Activated T-helper 1 cell treated with anti-CD3 and anti-CD28 coated beads, Interleukin-12 subunit alpha, Interleukin-12 subunit beta, Interleukin-2, Interleukin-4 antibody, amounts not matched to agents 30 ng/mL and 10 ng/mL and 1 ng/mL, durations not matched to agents 14 hours and 24 hours and 36 hours (primary cell): ENCODE measurements at regions not wholly inside any gene's neighbourhood (a gene's known extent, or its start where the extent isn't known, plus 50 kb on each side); places are given as distances from the start of the nearest gene placed in this dataset.

Source experiments
- DNase-seq: peaks from one replicate; pipeline ENCODE4 v3.0.0; 2021; ENCODE audit warnings: low spot score
- H3K27ac Mint-ChIP-seq: one replicate; pipeline ENCODE4 v1.8.0; 2021; ENCODE audit warnings: mild to moderate bottlenecking, mixed read lengths
- H3K27me3 Mint-ChIP-seq: one replicate; pipeline ENCODE4 v1.8.0; 2022; ENCODE audit warnings: mild to moderate bottlenecking, moderate library complexity, mixed read lengths; ENCODE audit not compliant: insufficient read depth
- H3K36me3 Mint-ChIP-seq: one replicate; pipeline ENCODE4 v1.8.0; 2021; ENCODE audit warnings: low read depth, mixed read lengths
- H3K4me1 Mint-ChIP-seq: one replicate; pipeline ENCODE4 v1.8.0; 2021; ENCODE audit warnings: low read depth, mixed read lengths
- H3K4me3 Mint-ChIP-seq: one replicate; pipeline ENCODE4 v1.8.0; 2021; ENCODE audit warnings: mild to moderate bottlenecking, moderate library complexity, mixed read lengths
- H3K9me3 Mint-ChIP-seq: one replicate; pipeline ENCODE4 v1.8.0; 2021; ENCODE audit warnings: mixed read lengths
- intact Hi-C: fragments of 100-400 bp; cut with micrococcal nuclease; formaldehyde crosslinking; loops from one replicate; pipeline ENCODE4 v1.15.1; 2024

- intact Hi-C loops = no loop called here
- no peaks in the 10 kb centered on the region for H3K27me3 Mint-ChIP-seq
Observed at GRCh38 chr2:6493669-6494068, 372.0 kb downstream of the CMPK2 start.

GRCh38 chr2:6495466-6495865, 370.2 kb downstream of the CMPK2 start:
- H3K27me3 Mint-ChIP-seq = no peaks in the 10 kb centered on the region
- intact Hi-C loops = no loop called here
- H3K4me3 Mint-ChIP-seq = no peak overlapping the region
- H3K36me3 Mint-ChIP-seq = no peaks in the 10 kb centered on the region
- no peak overlapping the region for H3K27ac Mint-ChIP-seq
- no peaks in the 10 kb centered on the region for H3K4me1 Mint-ChIP-seq
- no peaks in the 10 kb centered on the region for H3K9me3 Mint-ChIP-seq
- DNase-seq = no peak

More at GRCh38 chr2:6493669-6494068, 372.0 kb downstream of the CMPK2 start:
- no peak overlapping the region for H3K27ac Mint-ChIP-seq
- H3K9me3 Mint-ChIP-seq = no peaks in the 10 kb centered on the region
- no peak overlapping the region for H3K4me3 Mint-ChIP-seq
- DNase-seq = no peak
- no peaks in the 10 kb centered on the region for H3K4me1 Mint-ChIP-seq
- no peaks in the 10 kb centered on the region for H3K36me3 Mint-ChIP-seq

- H3K27me3 Mint-ChIP-seq = no peaks in the 10 kb centered on the region
- intact Hi-C loops = no loop called here
Observed at GRCh38 chr2:6496376-6496775, 369.3 kb downstream of the CMPK2 start.

GRCh38 chr2:6497048-6497447, 368.7 kb downstream of the CMPK2 start:
- Mint-ChIP-seq H3K36me3 (no peaks in the 10 kb centered on the region), H3K4me3 (no peak overlapping the region), H3K27me3 (no peaks in the 10 kb centered on the region), H3K27ac (no peak overlapping the region), H3K4me1 (no peaks in the 10 kb centered on the region), H3K9me3 (no peaks in the 10 kb centered on the region)
- intact Hi-C loops = no loop called here
- no peak for DNase-seq

More at GRCh38 chr2:6496376-6496775, 369.3 kb downstream of the CMPK2 start:
- Mint-ChIP-seq H3K27ac (no peak overlapping the region), H3K36me3 (no peaks in the 10 kb centered on the region), H3K4me3 (no peak overlapping the region), H3K4me1 (no peaks in the 10 kb centered on the region), H3K9me3 (no peaks in the 10 kb centered on the region)
- DNase-seq = no peak

GRCh38 chr2:6498841-6499240, 366.9 kb downstream of the CMPK2 start:
- Mint-ChIP-seq H3K4me1 (no peaks in the 10 kb centered on the region), H3K36me3 (no peaks in the 10 kb centered on the region), H3K4me3 (no peak overlapping the region), H3K9me3 (no peaks in the 10 kb centered on the region), H3K27me3 (no peaks in the 10 kb centered on the region), H3K27ac (no peak overlapping the region)
- intact Hi-C loops = no loop called here
- no peak for DNase-seq

- no peak overlapping the region for H3K27ac Mint-ChIP-seq
- intact Hi-C loops = no loop called here
- no peak for DNase-seq
- H3K4me1 Mint-ChIP-seq = no peaks in the 10 kb centered on the region
- H3K36me3 Mint-ChIP-seq = no peaks in the 10 kb centered on the region
- H3K27me3 Mint-ChIP-seq = no peaks in the 10 kb centered on the region
- H3K4me3 Mint-ChIP-seq = no peak overlapping the region
- no peaks in the 10 kb centered on the region for H3K9me3 Mint-ChIP-seq
Observed at GRCh38 chr2:6499691-6500090, 366.0 kb downstream of the CMPK2 start.

GRCh38 chr2:6506361-6506794, 359.3 kb downstream of the CMPK2 start:
- Mint-ChIP-seq H3K36me3 (no peaks in the 10 kb centered on the region), H3K27ac (no peak overlapping the region), H3K4me1 (no peaks in the 10 kb centered on the region), H3K27me3 (no peaks in the 10 kb centered on the region), H3K4me3 (no peak overlapping the region), H3K9me3 (no peaks in the 10 kb centered on the region)
- intact Hi-C loops = no loop called here
- DNase-seq = no peak

- Mint-ChIP-seq H3K27ac (no peak overlapping the region), H3K4me3 (no peak overlapping the region), H3K4me1 (no peaks in the 10 kb centered on the region), H3K27me3 (no peaks in the 10 kb centered on the region), H3K36me3 (no peaks in the 10 kb centered on the region), H3K9me3 (no peaks in the 10 kb centered on the region)
- no peak for DNase-seq
- intact Hi-C loops = no loop called here
Observed at GRCh38 chr2:6506859-6507258, 358.8 kb downstream of the CMPK2 start.

GRCh38 chr2:6510532-6510931, 355.2 kb downstream of the CMPK2 start:
- H3K9me3 Mint-ChIP-seq = no peaks in the 10 kb centered on the region
- H3K4me1 Mint-ChIP-seq = no peaks in the 10 kb centered on the region
- intact Hi-C loops = no loop called here
- no peaks in the 10 kb centered on the region for H3K36me3 Mint-ChIP-seq
- H3K4me3 Mint-ChIP-seq = no peak overlapping the region
- no peaks in the 10 kb centered on the region for H3K27me3 Mint-ChIP-seq
- no peak overlapping the region for H3K27ac Mint-ChIP-seq
- DNase-seq = no peak

GRCh38 chr2:6512589-6512988, 353.1 kb downstream of the CMPK2 start:
- no peaks in the 10 kb centered on the region for H3K36me3 Mint-ChIP-seq
- H3K9me3 Mint-ChIP-seq = no peaks in the 10 kb centered on the region
- no peaks in the 10 kb centered on the region for H3K27me3 Mint-ChIP-seq
- H3K27ac Mint-ChIP-seq = no peak overlapping the region
- H3K4me3 Mint-ChIP-seq = no peak overlapping the region
- no peak for DNase-seq
- H3K4me1 Mint-ChIP-seq = no peaks in the 10 kb centered on the region
- intact Hi-C loops = no loop called here

- Mint-ChIP-seq H3K4me1 (no peaks in the 10 kb centered on the region), H3K27me3 (peaks cover 1% of the 10 kb centered on the region), H3K4me3 (no peak overlapping the region), H3K9me3 (no peaks in the 10 kb centered on the region), H3K36me3 (no peaks in the 10 kb centered on the region), H3K27ac (no peak overlapping the region)
- intact Hi-C loops = no loop called here
- no peak for DNase-seq
Observed at GRCh38 chr2:6516674-6517073, 349.0 kb downstream of the CMPK2 start.

- H3K4me1 Mint-ChIP-seq = no peaks in the 10 kb centered on the region
- no peaks in the 10 kb centered on the region for H3K9me3 Mint-ChIP-seq
- H3K27me3 Mint-ChIP-seq = peaks cover 1% of the 10 kb centered on the region
- intact Hi-C loops = no loop called here
- H3K36me3 Mint-ChIP-seq = no peaks in the 10 kb centered on the region
- no peak overlapping the region for H3K27ac Mint-ChIP-seq
- DNase-seq = no peak
- no peak overlapping the region for H3K4me3 Mint-ChIP-seq
Observed at GRCh38 chr2:6518361-6518760, 347.3 kb downstream of the CMPK2 start.

GRCh38 chr2:6523476-6523875, 342.2 kb downstream of the CMPK2 start:
- intact Hi-C loops = no loop called here
- DNase-seq = no peak
- Mint-ChIP-seq H3K4me3 (no peak overlapping the region), H3K27ac (no peak overlapping the region), H3K4me1 (no peaks in the 10 kb centered on the region), H3K9me3 (no peaks in the 10 kb centered on the region), H3K36me3 (no peaks in the 10 kb centered on the region), H3K27me3 (no peaks in the 10 kb centered on the region)

GRCh38 chr2:6524691-6525474, 340.8 kb downstream of the CMPK2 start:
- DNase-seq = no peak

More at GRCh38 chr2:6524691-6525474, 340.8 kb downstream of the CMPK2 start:
- no peaks in the 10 kb centered on the region for H3K27me3 Mint-ChIP-seq
- H3K36me3 Mint-ChIP-seq = no peaks in the 10 kb centered on the region
- intact Hi-C loops = no loop called here
- no peak overlapping the region for H3K4me3 Mint-ChIP-seq
- H3K4me1 Mint-ChIP-seq = no peaks in the 10 kb centered on the region
- H3K9me3 Mint-ChIP-seq = no peaks in the 10 kb centered on the region
- no peak overlapping the region for H3K27ac Mint-ChIP-seq
